Stimulated activated CD4-positive, alpha-beta T cell treated with anti-CD3 and anti-CD28 coated beads, Interleukin-1b, Interleukin-23, amount 100 ng/mL, for 24 hours (primary cell): ENCODE measurements at regions not wholly inside any gene's neighbourhood (a gene's known extent, or its start where the extent isn't known, plus 50 kb on each side); places are given as distances from the start of the nearest gene placed in this dataset.

Source experiments
- DNase-seq, 4 experiments: peaks; one replicate each; pipeline ENCODE4 v3.0.0-alpha.2; 2020; ENCODE audit warnings: low read depth in 4 of 4, low spot score in 1 of 4

- DNase-seq = no peak
These were observed 87.7 kb downstream of the TMEM30B start for GRCh38 chr14:61193476-61193875.

- DNase-seq = no peak
These were observed 88.1 kb downstream of the TMEM30B start for GRCh38 chr14:61192989-61193388.

- DNase-seq = no peak
These were observed 89.4 kb downstream of the TMEM30B start for GRCh38 chr14:61191733-61192132.

GRCh38 chr14:61190341-61190740 is 90.8 kb downstream of the TMEM30B start:
- no peak for DNase-seq

GRCh38 chr14:61188978-61189808 is 91.9 kb downstream of the TMEM30B start:
- peak in 1 of 4 experiments; percentile 34 for DNase-seq

GRCh38 chr14:61188196-61188595 is 92.9 kb downstream of the TMEM30B start:
- no peak for DNase-seq

GRCh38 chr14:61187196-61187905 is 93.8 kb downstream of the TMEM30B start:
- DNase-seq = no peak

GRCh38 chr14:61186341-61187195 is 94.6 kb downstream of the TMEM30B start:
- DNase-seq = no peak

- DNase-seq = no peak
These were observed 95.6 kb downstream of the TMEM30B start for GRCh38 chr14:61185534-61185933.

- DNase-seq = no peak
These were observed 97.0 kb downstream of the TMEM30B start for GRCh38 chr14:61184112-61184511.

DNA sequence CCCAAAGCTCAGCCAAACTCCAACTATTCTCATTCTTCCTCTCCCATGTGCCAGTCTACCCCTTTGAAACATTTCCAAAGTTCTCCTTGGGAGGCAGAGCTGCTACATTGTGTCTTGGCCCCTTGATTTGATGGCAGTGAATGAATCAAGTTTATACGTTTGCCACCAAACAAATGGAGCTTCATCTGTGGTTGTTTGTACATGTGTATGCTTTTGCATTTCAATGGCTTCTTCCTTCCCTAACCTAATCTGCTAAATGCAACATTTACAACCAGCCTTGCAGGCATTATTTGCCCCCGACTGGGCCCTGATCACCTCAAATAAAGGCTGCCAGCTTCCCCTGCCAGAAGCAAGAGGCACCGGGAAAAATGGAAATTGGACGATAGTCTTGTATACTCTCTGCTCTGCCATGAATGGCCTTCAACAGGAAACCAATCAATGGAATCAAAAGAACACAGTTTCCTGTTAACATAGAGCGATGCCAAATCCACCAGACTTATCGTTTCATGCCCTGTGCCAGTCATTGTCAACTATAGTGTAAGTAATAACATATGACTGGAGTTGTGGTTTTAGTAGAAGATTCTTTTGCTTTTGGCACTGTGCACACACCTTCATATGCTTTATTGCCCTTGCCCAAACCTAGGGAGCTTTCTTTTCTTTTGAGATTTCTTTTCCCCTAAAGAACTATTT is 97.8 kb downstream of the TMEM30B start:
- DNase-seq = no peak

- no peak for DNase-seq
These were observed 101.2 kb downstream of the TMEM30B start for GRCh38 chr14:61179796-61180398.

DNA sequence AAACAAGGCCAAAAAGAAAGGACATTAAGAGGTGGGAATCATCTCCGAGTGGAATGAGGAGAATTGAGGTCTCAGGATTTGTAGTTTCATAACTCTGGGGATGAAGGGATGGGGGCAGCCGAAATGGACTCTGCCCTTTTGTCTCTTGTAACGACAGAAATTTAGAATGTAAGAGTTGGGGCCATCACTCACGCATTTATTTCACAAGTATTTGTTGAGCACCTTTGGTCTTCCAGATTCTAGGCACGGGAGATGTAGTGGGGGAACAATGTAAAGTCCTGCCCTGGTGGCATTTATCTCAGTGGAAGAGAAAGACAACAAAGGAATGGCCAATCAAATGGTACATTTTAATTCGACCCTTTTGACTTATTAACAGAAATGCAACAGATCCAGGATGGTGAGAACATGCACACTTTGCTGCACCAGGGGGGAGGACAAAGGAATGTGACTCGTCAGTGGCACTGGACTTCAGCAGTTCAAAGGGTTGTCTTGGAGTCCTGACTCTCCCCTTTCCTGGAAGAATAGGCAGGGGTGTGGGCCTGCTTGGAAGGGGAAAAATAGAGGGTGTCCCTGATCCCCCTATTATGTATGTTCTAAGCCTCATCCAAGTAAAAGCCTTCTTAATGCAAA is 102.0 kb downstream of the TMEM30B start:
- no peak for DNase-seq

DNA sequence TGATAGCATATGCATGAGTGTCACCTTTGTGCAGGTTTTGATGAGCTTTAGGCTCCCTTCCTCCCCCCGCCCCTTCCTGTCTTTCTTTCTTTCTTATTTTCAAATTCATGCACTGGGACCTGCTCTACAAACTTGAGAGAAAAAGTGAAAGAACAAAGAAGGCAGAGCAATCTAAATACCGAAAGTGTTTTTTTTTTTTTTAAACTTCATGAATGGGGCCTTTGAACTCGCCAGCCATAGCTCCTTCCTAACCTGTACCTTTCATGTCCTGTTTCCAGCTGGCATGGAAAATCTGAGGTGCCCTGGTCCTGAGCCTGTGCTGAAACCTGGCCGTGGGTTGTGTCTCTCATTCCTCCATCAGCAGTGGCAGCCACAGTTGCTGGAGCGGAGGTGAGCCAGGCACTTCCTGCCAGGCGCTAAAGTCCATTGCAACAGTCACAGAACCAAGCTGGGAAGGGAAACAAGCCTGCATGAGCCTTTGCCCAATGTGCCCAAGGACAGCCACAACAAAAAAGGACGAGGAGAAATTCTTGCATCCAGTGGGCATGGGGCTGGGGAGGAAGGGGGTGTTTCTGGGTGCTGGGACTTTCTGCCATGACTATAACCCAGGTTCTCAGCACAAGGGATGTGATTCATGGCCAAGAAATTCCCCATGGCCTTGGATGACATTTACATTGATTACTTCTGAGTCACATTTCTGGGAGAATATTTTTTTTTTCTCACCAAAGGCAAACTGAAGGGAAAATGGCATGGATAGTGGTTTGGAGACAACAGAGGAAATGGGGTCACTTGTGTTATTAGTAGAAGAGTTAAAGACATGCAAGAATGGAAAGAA is 102.7 kb downstream of the TMEM30B start:
- DNase-seq = peak in 3 of 4 experiments; percentile 12 to 62 (median 26)

DNA sequence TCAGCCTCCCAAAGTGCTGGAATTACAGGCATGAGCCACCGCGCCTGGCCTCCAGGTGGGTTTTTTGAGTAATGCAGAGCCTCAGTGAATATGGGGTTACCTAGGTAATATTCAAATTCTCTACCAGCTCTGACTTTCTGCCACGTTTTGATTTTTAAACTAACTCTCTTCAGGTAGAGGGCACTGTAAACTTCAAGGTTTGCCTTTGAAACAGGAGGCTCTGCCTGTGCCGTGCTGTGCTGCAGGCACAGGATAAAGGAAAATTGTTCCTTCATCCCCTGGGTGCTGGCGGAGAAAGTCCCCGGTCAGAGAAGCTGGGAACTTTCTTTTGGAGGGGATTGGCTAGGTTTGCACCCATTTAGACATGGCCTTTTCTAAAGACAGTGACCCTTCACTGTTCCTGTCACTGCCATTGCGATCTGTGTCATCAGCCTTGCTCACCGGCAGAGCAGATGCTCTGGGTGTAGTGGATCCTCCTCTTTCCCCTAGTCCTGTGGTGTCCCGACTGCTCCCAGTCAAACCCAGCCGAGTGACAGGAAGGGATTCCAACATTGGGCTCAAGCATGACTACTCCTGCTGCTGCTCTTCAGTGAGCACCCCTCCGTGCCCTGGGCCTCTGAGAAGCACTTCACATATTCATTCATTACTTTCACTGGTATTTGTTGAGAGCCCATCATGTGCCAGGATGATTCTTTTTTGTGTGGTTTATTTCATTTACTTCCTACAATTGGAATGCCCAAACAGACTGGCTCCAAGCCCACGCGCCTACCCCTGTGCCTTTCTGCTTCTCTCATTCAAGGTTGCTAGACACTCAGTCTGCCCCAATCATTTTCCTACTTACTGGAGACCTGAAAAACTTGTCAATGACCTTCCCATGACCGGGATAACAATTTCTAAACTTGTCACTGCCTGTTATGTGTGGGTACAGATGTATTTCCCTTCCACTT is 103.6 kb downstream of the TMEM30B start:
- DNase-seq = peak in 1 of 4 experiments; percentile 20

DNA sequence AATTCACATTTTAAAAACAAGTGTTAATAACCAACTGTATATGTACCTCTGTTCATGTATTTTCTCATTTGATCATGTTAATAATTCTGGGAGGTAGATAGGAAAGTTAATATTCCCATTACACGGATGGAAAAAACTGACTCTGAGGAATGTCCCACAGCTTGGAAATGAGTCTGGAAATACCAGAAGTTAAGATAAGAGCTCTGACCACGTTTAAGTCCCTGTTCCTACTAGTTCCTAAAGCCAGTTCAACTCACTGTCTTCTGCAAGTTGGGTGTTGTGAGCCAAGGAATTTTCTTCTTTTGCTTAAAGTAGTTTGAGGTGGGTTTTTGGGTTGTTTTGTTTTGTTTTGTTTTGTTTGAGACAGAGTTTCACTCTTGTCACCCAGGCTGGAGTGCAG is 104.5 kb downstream of the TMEM30B start:
- no peak for DNase-seq

DNA sequence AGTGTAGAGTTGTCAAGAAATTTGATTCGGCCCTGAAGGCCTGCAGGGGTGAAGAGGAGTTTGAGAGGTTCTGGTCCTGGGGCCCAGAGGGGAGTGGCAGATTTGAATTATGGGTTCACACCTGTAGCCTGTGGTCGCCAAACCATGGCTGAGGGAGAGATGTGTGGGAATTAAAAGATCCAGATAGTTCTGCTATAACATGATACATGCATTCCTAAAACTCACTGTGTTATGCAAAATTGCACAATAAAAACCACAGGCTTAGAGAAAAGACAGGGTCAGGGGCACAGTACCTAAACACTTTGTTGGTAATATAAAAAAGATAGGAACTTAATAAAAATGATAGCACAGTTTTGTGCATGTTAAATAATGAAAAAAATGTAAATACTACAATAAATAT is 106.2 kb downstream of the TMEM30B start:
- no peak for DNase-seq

GRCh38 chr14:61174441-61174891 is 106.7 kb downstream of the TMEM30B start:
- no peak for DNase-seq
